Muscle layer of duodenum (tissue), 2 donors: ENCODE measurements at regions not wholly inside any gene's neighbourhood (a gene's known extent, or its start where the extent isn't known, plus 50 kb on each side); places are given as distances from the start of the nearest gene placed in this dataset.
"Not testable (repeated sequence)": the region's sequence is repeated elsewhere in the genome, so short reads cannot be mapped to it uniquely, and the experiment has no call there.

ENCODE experiments used
- H3K27ac ChIP-seq: one replicate; pipeline ENCODE4 v1.7.0; 2013; ENCODE audit warnings: mild to moderate bottlenecking, low read length
- H3K27me3 ChIP-seq: one replicate; pipeline ENCODE4 v1.7.0; 2013; ENCODE audit warnings: low read depth, mild to moderate bottlenecking, control low read depth, low read length
- H3K36me3 ChIP-seq, 2 donors: one replicate each; pipeline ENCODE4 v1.7.0; 2013; ENCODE audit warnings: low read length in 2 of 2, control low read depth in 1 of 2, mild to moderate bottlenecking in 1 of 2; ENCODE audit not compliant: insufficient read depth in 2 of 2, control insufficient read depth in 1 of 2
- H3K4me1 ChIP-seq, 2 donors: one replicate each; pipeline ENCODE4 v1.7.0; 2013; ENCODE audit warnings: low read length in 2 of 2, mild to moderate bottlenecking in 2 of 2, control low read depth in 1 of 2, moderate library complexity in 1 of 2; ENCODE audit not compliant: insufficient read depth in 2 of 2, control insufficient read depth in 1 of 2
- H3K4me3 ChIP-seq, 2 donors: one replicate each; pipeline ENCODE4 v1.7.0; 2013; ENCODE audit warnings: low read length in 2 of 2, low read depth in 1 of 2, mild to moderate bottlenecking in 1 of 2
- H3K9me3 ChIP-seq, 2 donors: one replicate each; pipeline ENCODE4 v1.7.0; 2013; ENCODE audit warnings: low read length in 2 of 2, control low read depth in 1 of 2, mild to moderate bottlenecking in 1 of 2; ENCODE audit not compliant: control insufficient read depth in 1 of 2
- donor health status: healthy.

DNA sequence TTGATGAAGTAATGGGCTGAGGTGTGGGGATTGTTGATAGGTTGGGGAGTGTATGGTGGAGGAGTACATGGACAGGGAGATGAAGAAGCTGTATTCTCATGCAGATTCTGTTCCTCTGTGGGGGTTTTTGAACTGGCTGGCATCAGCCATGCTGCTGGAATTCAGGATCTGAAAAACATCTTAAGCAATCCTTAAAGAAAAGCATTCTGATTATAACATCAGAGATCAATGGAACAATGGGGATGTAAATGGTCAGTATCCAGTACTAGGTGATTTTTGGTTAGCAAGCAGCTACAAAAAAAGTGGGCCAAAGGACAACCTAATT lies 247.5 kb upstream of the GALNT17 start:
- Histone ChIP-seq H3K27me3 (no peaks in the 10 kb centered on the region), H3K4me1 (no peaks in the 10 kb centered on the region), H3K36me3 (no peaks in the 10 kb centered on the region), H3K4me3 (no peak overlapping the region), H3K9me3 (peaks cover 0 to 18% of the 10 kb centered on the region in 2 donors), H3K27ac (no peak overlapping the region)

DNA sequence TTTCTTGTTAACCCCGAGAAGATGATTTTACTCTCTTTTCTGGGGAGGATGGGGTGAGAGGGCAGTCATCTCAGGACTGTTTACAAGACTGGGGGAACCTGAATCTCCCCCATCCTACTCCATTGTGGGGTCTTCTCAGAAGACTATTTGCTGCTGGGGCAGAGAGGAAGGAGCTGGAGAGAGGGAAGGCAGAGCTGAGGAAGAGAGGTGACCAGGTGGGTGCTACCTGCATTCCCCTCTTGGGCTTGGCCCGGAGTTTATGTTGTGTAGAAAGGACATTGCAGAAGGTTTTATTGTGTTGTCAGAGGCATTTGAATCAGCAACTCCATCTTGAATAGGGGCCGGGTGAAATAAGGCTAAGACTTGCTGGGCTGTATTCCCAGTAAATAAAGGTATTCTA lies 247.1 kb upstream of the GALNT17 start:
- no peaks in the 10 kb centered on the region for H3K4me1 ChIP-seq
- no peaks in the 10 kb centered on the region for H3K27me3 ChIP-seq
- H3K4me3 ChIP-seq = no peak overlapping the region
- H3K36me3 ChIP-seq = no peaks in the 10 kb centered on the region
- no peak overlapping the region for H3K27ac ChIP-seq
- peaks cover 0 to 18% of the 10 kb centered on the region in 2 donors for H3K9me3 ChIP-seq

DNA sequence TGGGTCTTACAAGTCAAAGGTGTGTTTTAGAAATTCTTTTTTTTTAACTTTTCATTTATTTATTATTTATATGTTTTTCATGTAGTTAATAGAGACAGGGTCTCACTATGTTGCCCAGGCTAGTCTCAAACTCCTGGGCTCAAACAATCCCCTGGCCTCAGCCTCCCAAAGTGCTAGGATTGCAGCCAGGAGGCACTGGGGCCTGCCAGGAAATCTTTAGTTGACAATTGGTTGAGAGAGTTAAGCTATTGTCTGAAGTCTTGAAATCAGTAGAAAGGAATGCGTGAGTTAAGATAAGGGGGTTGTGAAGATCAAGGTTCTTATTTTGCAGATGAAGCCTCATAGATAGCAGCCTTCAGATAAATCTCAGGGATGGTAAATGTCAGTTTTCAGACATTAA lies 245.4 kb upstream of the GALNT17 start:
- Histone ChIP-seq H3K36me3 (no peaks in the 10 kb centered on the region), H3K9me3 (peaks cover 0 to 30% of the 10 kb centered on the region in 2 donors), H3K27ac (no peak overlapping the region), H3K27me3 (no peaks in the 10 kb centered on the region), H3K4me1 (no peaks in the 10 kb centered on the region), H3K4me3 (no peak overlapping the region)

- H3K36me3 ChIP-seq = no peaks in the 10 kb centered on the region
- H3K9me3 ChIP-seq = peaks cover 0 to 30% of the 10 kb centered on the region in 2 donors
- no peaks in the 10 kb centered on the region for H3K27me3 ChIP-seq
- no peak overlapping the region for H3K4me3 ChIP-seq
- no peak overlapping the region for H3K27ac ChIP-seq
- no peaks in the 10 kb centered on the region for H3K4me1 ChIP-seq
These were observed 244.8 kb upstream of the GALNT17 start for GRCh38 chr7:70887186-70887585.

- H3K27me3 ChIP-seq = no peaks in the 10 kb centered on the region
- H3K4me1 ChIP-seq = no peaks in the 10 kb centered on the region
- no peak overlapping the region for H3K27ac ChIP-seq
- peaks cover 0 to 22% of the 10 kb centered on the region in 2 donors for H3K9me3 ChIP-seq
- H3K36me3 ChIP-seq = no peaks in the 10 kb centered on the region
- H3K4me3 ChIP-seq = no peak overlapping the region
These were observed 241.6 kb upstream of the GALNT17 start for GRCh38 chr7:70890147-70890969.

- no peaks in the 10 kb centered on the region for H3K27me3 ChIP-seq
- H3K27ac ChIP-seq = no peak overlapping the region
- H3K9me3 ChIP-seq = peaks cover 0 to 18% of the 10 kb centered on the region in 2 donors
- H3K36me3 ChIP-seq = no peaks in the 10 kb centered on the region
- no peaks in the 10 kb centered on the region for H3K4me1 ChIP-seq
- no peak overlapping the region for H3K4me3 ChIP-seq
These were observed 238.5 kb upstream of the GALNT17 start for GRCh38 chr7:70893422-70893821.

DNA sequence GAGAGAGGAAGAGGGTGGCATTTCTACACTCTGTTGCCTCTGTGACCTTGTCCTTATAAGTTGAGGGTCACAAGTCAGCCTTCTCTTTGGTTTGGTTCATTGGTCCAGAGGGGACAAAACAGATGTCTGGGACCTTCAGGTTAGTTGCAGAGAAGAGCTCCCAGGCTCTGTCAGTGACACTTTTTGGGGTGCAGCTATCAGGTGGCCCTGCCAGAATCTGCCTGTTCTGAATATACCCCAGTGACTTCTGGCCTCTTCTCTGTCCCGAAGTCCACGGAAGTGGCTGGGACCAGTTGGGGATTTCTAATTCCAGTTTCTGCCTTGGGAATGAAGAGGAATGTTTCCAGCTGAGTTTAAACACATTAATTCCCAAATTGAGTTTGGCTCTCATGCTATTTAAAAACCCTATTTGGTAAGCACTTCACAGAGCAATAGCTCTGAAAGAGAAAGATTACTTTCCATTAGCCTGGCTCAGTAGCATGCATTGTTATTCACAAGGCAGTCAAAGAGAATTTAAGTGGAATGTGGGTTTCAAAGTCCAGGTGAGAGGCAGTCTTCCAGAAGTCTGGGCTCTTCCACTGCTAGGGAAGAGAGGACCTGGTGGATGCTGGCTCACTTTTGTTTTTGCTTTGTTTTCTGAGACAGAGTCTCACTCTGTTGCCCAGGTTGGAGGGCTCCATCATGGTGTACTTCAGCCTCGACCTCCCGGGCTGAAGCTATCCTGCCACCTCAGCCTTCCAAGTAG lies 237.8 kb upstream of the GALNT17 start:
- no peaks in the 10 kb centered on the region for H3K27me3 ChIP-seq

DNA sequence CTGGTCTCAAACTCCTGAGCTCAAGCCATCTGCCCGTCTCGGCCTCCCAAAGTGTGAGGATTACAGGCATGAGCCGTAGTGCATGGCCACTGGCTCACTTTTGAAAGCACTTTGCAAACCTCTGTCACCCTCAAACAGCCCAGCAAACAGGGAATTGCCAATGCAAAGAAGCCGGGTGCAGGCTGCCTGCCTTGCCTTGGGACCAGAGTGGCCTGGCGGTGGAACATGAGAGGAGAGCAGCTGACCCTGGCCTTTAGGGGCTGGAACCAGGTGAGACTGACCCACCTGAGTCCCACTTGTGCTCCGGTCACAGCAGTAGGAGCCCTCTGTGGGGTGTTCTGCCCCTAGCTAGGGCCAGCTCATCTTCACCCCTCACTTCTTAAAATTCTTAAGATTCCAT lies 237.1 kb upstream of the GALNT17 start:
- Histone ChIP-seq H3K27me3 (no peaks in the 10 kb centered on the region), H3K4me1 (no peaks in the 10 kb centered on the region), H3K4me3 (no peak overlapping the region), H3K36me3 (no peaks in the 10 kb centered on the region), H3K9me3 (peaks cover 0 to 12% of the 10 kb centered on the region in 2 donors), H3K27ac (no peak overlapping the region)

More for the DNA sequence above, 237.8 kb upstream of the GALNT17 start:
- Histone ChIP-seq H3K36me3 (no peaks in the 10 kb centered on the region), H3K9me3 (peaks cover 0 to 12% of the 10 kb centered on the region in 2 donors), H3K27ac (no peak overlapping the region), H3K4me1 (no peaks in the 10 kb centered on the region), H3K4me3 (no peak overlapping the region)

GRCh38 chr7:70895337-70896200 lies 236.4 kb upstream of the GALNT17 start:
- H3K4me1 ChIP-seq, H3K27ac ChIP-seq, H3K9me3 ChIP-seq, H3K4me3 ChIP-seq, H3K36me3 ChIP-seq, H3K27me3 ChIP-seq: not testable (repeated sequence)

- Histone ChIP-seq H3K4me1 (no peaks in the 10 kb centered on the region), H3K9me3 (peaks cover 0 to 3% of the 10 kb centered on the region in 2 donors), H3K27ac (no peak overlapping the region), H3K36me3 (no peaks in the 10 kb centered on the region), H3K27me3 (no peaks in the 10 kb centered on the region), H3K4me3 (no peak overlapping the region)
These were observed 224.4 kb upstream of the GALNT17 start for GRCh38 chr7:70907259-70908247.
